C4-2B (cell line): ENCODE measurements at regions not wholly inside any gene's neighbourhood (a gene's known extent, or its start where the extent isn't known, plus 50 kb on each side); places are given as distances from the start of the nearest gene placed in this dataset.

Experiments
- CTCF ChIP-seq: fragments of 450-650 bp; conservative IDR thresholded peaks from 2 replicates; pipeline ENCODE4 v1.5.1; 2017; ENCODE audit warnings: mild to moderate bottlenecking
- ZFX ChIP-seq: fragments of 450-650 bp; IDR thresholded peaks from 2 replicates; pipeline ENCODE4 v1.6.1; 2017

GRCh38 chr5:24855485-24855884 lies 210.7 kb upstream of the CDH10 start:
- TF ChIP-seq CTCF, result no peak
- TF ChIP-seq ZFX, result no peak
